ENCODE measurements at regions not wholly inside any gene's neighbourhood (a gene's known extent, or its start where the extent isn't known, plus 50 kb on each side); places are given as distances from the start of the nearest gene placed in this dataset.

- Histone ChIP-seq H3K36me3 (ENCODE audit: control insufficient read depth, insufficient read depth, low read length) (no peaks in the 10 kb centered on the region), H3K27ac (ENCODE audit: insufficient read depth, low read length) (no peak overlapping the region), H3K9ac (ENCODE audit: insufficient read depth, low read length) (no peak overlapping the region), H3K27me3 (ENCODE audit: control insufficient read depth, insufficient read depth, low read length) (peaks cover 11% of the 10 kb centered on the region), H3K4me1 (ENCODE audit: control insufficient read depth, extremely low read depth, insufficient read depth, low read length) (no peaks in the 10 kb centered on the region), H3K9me3 (ENCODE audit: control insufficient read depth, insufficient read depth, low read depth, low read length) (no peaks in the 10 kb centered on the region), H3K4me3 (replicated peaks in 1 of 4; ENCODE audit: control extremely low read depth in 1 of 4, insufficient read depth in 1 of 4, low read depth in 3 of 4, low read length in 4 of 4) (no peak overlapping the region), H3K4me2 (ENCODE audit: extremely low read depth, insufficient read depth, low read length) (no peak overlapping the region), H2AFZ (ENCODE audit: low read length) (no peak overlapping the region), H4K20me1 (ENCODE audit: control insufficient read depth, extremely low read depth, insufficient read depth, low read length) (no peaks in the 10 kb centered on the region), H3K79me2 (ENCODE audit: control insufficient read depth, insufficient read depth, low read length) (no peaks in the 10 kb centered on the region)
- DNase-seq (ENCODE audit: low read depth in 2 of 2): no peak
- TF ChIP-seq CTCF (conservative IDR thresholded peaks at IDR 0.05 in 1 of 2, IDR thresholded peaks at IDR 0.05 in 1 of 2; ENCODE audit: low read depth in 1 of 2, low read length in 2 of 2) (no peak), EZH2 (IDR thresholded peaks at IDR 0.05; ENCODE audit: low read length, missing control alignments) (no peak)
Measured at GRCh38 chr9:134562146-134562849, 79.3 kb upstream of the COL5A1 start.

GRCh38 chr9:134563397-134563796, 78.2 kb upstream of the COL5A1 start:
- H3K36me3 ChIP-seq (ENCODE audit: control insufficient read depth, insufficient read depth, low read length): no peaks in the 10 kb centered on the region
- no peak overlapping the region for H3K4me2 ChIP-seq (ENCODE audit: extremely low read depth, insufficient read depth, low read length)
- no peaks in the 10 kb centered on the region for H3K4me1 ChIP-seq (ENCODE audit: control insufficient read depth, extremely low read depth, insufficient read depth, low read length)
- no peak for TF ChIP-seq EZH2 (IDR thresholded peaks at IDR 0.05; ENCODE audit: low read length, missing control alignments)
- no peak for TF ChIP-seq CTCF (conservative IDR thresholded peaks at IDR 0.05 in 1 of 2, IDR thresholded peaks at IDR 0.05 in 1 of 2; ENCODE audit: low read depth in 1 of 2, low read length in 2 of 2)
- no peaks in the 10 kb centered on the region for H3K9me3 ChIP-seq (ENCODE audit: control insufficient read depth, insufficient read depth, low read depth, low read length)
- peaks cover 7% of the 10 kb centered on the region for H3K27me3 ChIP-seq (ENCODE audit: control insufficient read depth, insufficient read depth, low read length)
- H3K27ac ChIP-seq (ENCODE audit: insufficient read depth, low read length): no peak overlapping the region
- no peak for DNase-seq (ENCODE audit: low read depth in 2 of 2)
- no peak overlapping the region for H3K9ac ChIP-seq (ENCODE audit: insufficient read depth, low read length)
- H3K79me2 ChIP-seq (ENCODE audit: control insufficient read depth, insufficient read depth, low read length): no peaks in the 10 kb centered on the region
- H2AFZ ChIP-seq (ENCODE audit: low read length): no peak overlapping the region
- H3K4me3 ChIP-seq (replicated peaks in 1 of 4; ENCODE audit: control extremely low read depth in 1 of 4, insufficient read depth in 1 of 4, low read depth in 3 of 4, low read length in 4 of 4): no peak overlapping the region
- no peaks in the 10 kb centered on the region for H4K20me1 ChIP-seq (ENCODE audit: control insufficient read depth, extremely low read depth, insufficient read depth, low read length)

GRCh38 chr9:134564431-134565170, 77.0 kb upstream of the COL5A1 start:
- H3K4me3 ChIP-seq (replicated peaks in 1 of 4; ENCODE audit: control extremely low read depth in 1 of 4, insufficient read depth in 1 of 4, low read depth in 3 of 4, low read length in 4 of 4): no peak overlapping the region
- peak overlapping the region; percentile 15 for H3K4me2 ChIP-seq (ENCODE audit: extremely low read depth, insufficient read depth, low read length)
- H2AFZ ChIP-seq (ENCODE audit: low read length): no peak overlapping the region
- H3K9me3 ChIP-seq (ENCODE audit: control insufficient read depth, insufficient read depth, low read depth, low read length): no peaks in the 10 kb centered on the region
- H3K36me3 ChIP-seq (ENCODE audit: control insufficient read depth, insufficient read depth, low read length): no peaks in the 10 kb centered on the region
- H3K9ac ChIP-seq (ENCODE audit: insufficient read depth, low read length): no peak overlapping the region
- DNase-seq (ENCODE audit: low read depth in 2 of 2): peak; percentile 94 to 97
- no peak for TF ChIP-seq EZH2 (IDR thresholded peaks at IDR 0.05; ENCODE audit: low read length, missing control alignments)
- no peaks in the 10 kb centered on the region for H3K4me1 ChIP-seq (ENCODE audit: control insufficient read depth, extremely low read depth, insufficient read depth, low read length)
- H3K27ac ChIP-seq (ENCODE audit: insufficient read depth, low read length): no peak overlapping the region
- no peaks in the 10 kb centered on the region for H4K20me1 ChIP-seq (ENCODE audit: control insufficient read depth, extremely low read depth, insufficient read depth, low read length)
- H3K79me2 ChIP-seq (ENCODE audit: control insufficient read depth, insufficient read depth, low read length): no peaks in the 10 kb centered on the region
- H3K27me3 ChIP-seq (ENCODE audit: control insufficient read depth, insufficient read depth, low read length): peaks cover 7% of the 10 kb centered on the region
